Tibial artery (tissue), 4 donors: ENCODE measurements at regions not wholly inside any gene's neighbourhood (a gene's known extent, or its start where the extent isn't known, plus 50 kb on each side); places are given as distances from the start of the nearest gene placed in this dataset.

Experiments
- DNase-seq, 2 donors: peaks; one replicate each; pipeline ENCODE4 v3.0.0-alpha.2; 2019
- H3K27ac ChIP-seq, 2 donors: fragments of 200-600 bp; sonication (generic) in 1 of 2; 1 replicate in 1 of 2; 2 replicates in 1 of 2; pipeline ENCODE4 v1.5.1; 2018 to 2019; ENCODE audit warnings: mild to moderate bottlenecking in 1 of 2
- H3K27me3 ChIP-seq, 2 donors: fragments of 200-600 bp; sonication (generic) in 1 of 2; one replicate each; pipeline versions ENCODE4 v1.5.1 to v1.6.0; 2016 to 2019
- H3K36me3 ChIP-seq, 3 donors: fragments of 200-600 bp; sonication (generic) in 2 of 3; one replicate each; pipeline ENCODE4 v1.5.1; 2016 to 2019; ENCODE audit warnings: mild to moderate bottlenecking in 2 of 3
- H3K4me1 ChIP-seq, 4 donors: fragments of 200-600 bp; sonication (generic) in 2 of 4; 1 replicate in 3 of 4; 2 replicates in 1 of 4; pipeline ENCODE4 v1.5.1; 2016 to 2019
- H3K4me3 ChIP-seq, 2 donors: fragments of 200-600 bp; sonication (generic) in 1 of 2; 1 replicate in 1 of 2; 2 replicates in 1 of 2; pipeline ENCODE4 v1.5.1; 2018 to 2019; ENCODE audit warnings: mild to moderate bottlenecking in 2 of 2
- H3K9me3 ChIP-seq, 3 donors: fragments of 200-600 bp; sonication (generic) in 1 of 3; one replicate each; pipeline ENCODE4 v1.5.1; 2016 to 2019
- intact Hi-C: fragments of 100-400 bp; cut with DNase I; formaldehyde crosslinking; loops from one replicate; pipeline ENCODE4 v1.15.0; 2023; ENCODE audit warnings: low total_unique reads
- TF ChIP-seq, protein P1 (sequence below), 2 experiments: fragments of 200-600 bp in 1 of 2; fragments of 450-650 bp in 1 of 2; IDR thresholded peaks; one replicate each; pipeline ENCODE4 v1.5.1; 2017 to 2019; ENCODE audit warnings: antibody characterized with exemption in 2 of 2, mild to moderate bottlenecking in 1 of 2, moderate library complexity in 1 of 2

DNA sequence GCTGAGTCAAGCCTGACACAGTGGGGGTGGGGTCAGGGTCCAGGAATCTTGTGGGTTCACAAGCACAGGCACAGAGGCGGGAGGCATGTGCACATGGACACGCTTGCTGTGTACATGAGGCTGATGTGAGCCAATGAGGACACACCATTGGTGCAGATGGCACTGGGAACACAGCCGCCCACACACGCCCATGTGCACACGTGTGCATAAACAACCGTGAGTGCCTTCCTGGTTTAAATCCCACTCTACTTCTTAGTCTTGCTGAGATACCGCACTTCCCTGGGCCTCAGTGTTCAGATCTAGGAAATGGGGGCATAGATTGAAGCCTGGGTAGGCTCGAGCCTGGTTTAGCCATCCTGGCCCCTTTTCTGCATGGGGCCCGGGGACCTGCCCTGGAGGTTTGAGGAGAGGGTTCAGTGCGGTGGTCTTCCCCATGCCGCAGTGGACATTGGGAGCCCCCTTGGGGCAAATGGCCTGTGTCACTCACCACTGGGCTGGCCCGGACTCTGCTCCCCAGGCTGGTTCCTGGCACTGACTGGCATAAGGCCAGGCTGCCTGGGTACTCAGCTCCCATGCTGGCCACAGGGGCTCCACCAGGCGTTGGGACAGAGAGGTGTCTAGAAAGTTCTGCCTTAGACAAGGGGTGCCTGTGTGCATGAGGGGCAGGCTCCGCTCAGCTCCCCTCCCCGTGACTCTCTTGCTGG lies 60.2 kb downstream of the CEBPB start:
- Histone ChIP-seq H3K27ac (no peak overlapping the region), H3K4me3 (no peak overlapping the region), H3K4me1 (no peaks in the 10 kb centered on the region), H3K27me3 (no peaks in the 10 kb centered on the region), H3K36me3 (no peaks in the 10 kb centered on the region), H3K9me3 (no peaks in the 10 kb centered on the region)
- DNase-seq = no peak
- TF ChIP-seq, protein P1, sequence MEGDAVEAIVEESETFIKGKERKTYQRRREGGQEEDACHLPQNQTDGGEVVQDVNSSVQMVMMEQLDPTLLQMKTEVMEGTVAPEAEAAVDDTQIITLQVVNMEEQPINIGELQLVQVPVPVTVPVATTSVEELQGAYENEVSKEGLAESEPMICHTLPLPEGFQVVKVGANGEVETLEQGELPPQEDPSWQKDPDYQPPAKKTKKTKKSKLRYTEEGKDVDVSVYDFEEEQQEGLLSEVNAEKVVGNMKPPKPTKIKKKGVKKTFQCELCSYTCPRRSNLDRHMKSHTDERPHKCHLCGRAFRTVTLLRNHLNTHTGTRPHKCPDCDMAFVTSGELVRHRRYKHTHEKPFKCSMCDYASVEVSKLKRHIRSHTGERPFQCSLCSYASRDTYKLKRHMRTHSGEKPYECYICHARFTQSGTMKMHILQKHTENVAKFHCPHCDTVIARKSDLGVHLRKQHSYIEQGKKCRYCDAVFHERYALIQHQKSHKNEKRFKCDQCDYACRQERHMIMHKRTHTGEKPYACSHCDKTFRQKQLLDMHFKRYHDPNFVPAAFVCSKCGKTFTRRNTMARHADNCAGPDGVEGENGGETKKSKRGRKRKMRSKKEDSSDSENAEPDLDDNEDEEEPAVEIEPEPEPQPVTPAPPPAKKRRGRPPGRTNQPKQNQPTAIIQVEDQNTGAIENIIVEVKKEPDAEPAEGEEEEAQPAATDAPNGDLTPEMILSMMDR (IDR thresholded peaks at IDR 0.05) = no peak
- intact Hi-C loops = no loop called here

DNA sequence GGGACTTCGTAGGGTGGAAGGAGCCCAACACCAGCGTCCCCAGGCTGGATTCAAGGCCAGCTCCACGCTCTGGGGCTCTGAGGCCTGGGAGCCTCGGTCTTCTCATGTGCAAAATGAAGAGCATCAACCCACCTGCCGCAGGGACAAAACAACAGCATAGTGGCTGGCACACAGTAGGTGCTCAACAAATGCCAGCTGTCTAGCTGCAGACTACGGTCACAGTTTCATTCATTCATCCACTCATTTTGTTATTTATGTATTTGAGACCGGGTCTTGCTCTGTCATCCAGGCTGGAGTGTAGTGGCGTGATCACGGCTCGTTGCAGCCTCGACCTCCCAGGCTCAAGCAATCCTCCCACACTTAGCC lies 60.7 kb downstream of the CEBPB start:
- TF ChIP-seq, protein P1 (IDR thresholded peaks at IDR 0.05) = no peak
- H3K27ac ChIP-seq = no peak overlapping the region
- intact Hi-C loops = no loop called here
- no peak for DNase-seq
- H3K9me3 ChIP-seq = no peaks in the 10 kb centered on the region
- no peak overlapping the region for H3K4me3 ChIP-seq
- H3K4me1 ChIP-seq = no peaks in the 10 kb centered on the region
- no peaks in the 10 kb centered on the region for H3K36me3 ChIP-seq
- H3K27me3 ChIP-seq = no peaks in the 10 kb centered on the region

DNA sequence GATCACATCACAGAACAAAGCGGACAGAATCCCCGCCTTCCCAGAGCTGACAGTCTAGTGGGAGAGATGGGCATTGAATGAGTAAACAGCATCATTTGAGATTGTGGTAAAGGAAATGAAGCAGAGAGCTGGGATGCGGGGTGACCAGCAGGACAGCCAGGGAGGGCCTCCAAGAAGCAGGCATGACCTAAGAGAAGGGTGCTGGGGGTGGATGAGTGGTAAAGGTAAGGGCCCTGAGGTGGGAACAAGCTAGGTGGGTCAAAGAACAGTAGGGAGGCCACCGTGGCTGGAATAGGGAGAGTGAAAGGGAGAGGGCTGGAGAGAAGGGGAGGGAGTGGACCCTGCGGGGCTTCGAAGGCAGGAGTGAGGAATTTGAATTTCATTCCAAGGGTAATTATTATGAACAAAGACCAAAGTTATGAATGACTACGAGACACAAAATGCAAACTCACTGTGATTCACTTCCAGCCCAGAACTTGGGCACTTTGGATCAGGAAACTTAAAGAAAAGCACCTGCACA lies 61.4 kb downstream of the CEBPB start:
- intact Hi-C loops = no loop called here
- Histone ChIP-seq H3K4me3 (no peak overlapping the region), H3K4me1 (no peaks in the 10 kb centered on the region), H3K27me3 (no peaks in the 10 kb centered on the region), H3K27ac (no peak overlapping the region), H3K9me3 (no peaks in the 10 kb centered on the region), H3K36me3 (no peaks in the 10 kb centered on the region)
- no peak for DNase-seq
- TF ChIP-seq, protein P1 (IDR thresholded peaks at IDR 0.05) = no peak

DNA sequence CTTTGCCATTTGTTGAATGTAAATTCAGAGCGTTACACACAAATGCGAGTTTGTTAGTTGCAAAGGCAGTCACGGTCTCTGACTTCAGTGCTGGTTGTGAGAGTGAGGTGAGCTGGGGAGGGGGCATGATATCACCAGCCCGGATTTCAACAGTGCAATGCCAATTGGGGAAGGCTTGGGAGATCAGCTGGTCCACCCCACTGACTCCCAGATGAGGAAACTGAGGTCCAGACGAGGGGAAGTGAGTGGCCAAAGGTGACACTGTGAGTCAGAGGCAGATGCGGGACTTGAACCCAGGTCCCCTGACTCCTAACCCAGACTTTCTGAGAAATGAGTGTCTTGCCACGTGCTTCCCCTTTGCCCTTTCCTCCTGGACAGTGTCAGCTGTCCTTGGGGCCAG lies 62.1 kb downstream of the CEBPB start:
- DNase-seq = no peak
- intact Hi-C loops = no loop called here
- Histone ChIP-seq H3K4me1 (no peaks in the 10 kb centered on the region), H3K4me3 (no peak overlapping the region), H3K27ac (no peak overlapping the region), H3K9me3 (no peaks in the 10 kb centered on the region), H3K36me3 (no peaks in the 10 kb centered on the region), H3K27me3 (no peaks in the 10 kb centered on the region)
- TF ChIP-seq, protein P1 (IDR thresholded peaks at IDR 0.05) = no peak

DNA sequence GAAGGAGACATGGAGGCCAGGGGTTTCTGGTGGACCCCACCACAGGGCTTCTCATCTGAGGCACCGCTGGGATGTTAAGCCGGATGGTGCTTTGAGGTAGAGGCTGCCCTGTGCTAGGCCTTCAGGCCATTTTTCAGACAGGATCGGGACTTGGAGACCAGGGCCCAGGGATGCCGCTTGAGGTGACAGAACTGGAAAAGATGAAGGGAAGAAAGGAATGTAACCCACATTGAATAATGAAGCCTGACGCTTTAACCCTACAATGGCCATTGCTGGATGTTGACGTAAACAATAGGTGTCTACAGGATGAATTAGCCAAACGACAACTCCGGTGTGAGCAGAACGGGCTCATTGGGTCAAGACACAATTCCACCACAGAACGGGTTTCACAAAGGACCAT lies 62.5 kb downstream of the CEBPB start:
- TF ChIP-seq, protein P1 (IDR thresholded peaks at IDR 0.05) = no peak
- no peaks in the 10 kb centered on the region for H3K36me3 ChIP-seq
- no peak for DNase-seq
- H3K27me3 ChIP-seq = no peaks in the 10 kb centered on the region
- H3K27ac ChIP-seq = no peak overlapping the region
- H3K4me1 ChIP-seq = no peaks in the 10 kb centered on the region
- intact Hi-C loops = no loop called here
- no peaks in the 10 kb centered on the region for H3K9me3 ChIP-seq
- no peak overlapping the region for H3K4me3 ChIP-seq
